GM18508 (cell line): ENCODE measurements at regions not wholly inside any gene's neighbourhood (a gene's known extent, or its start where the extent isn't known, plus 50 kb on each side); places are given as distances from the start of the nearest gene placed in this dataset.
A peak's percentile ranks its signal among the peaks of the same experiment; 100 is the strongest.

Experiments
- ATAC-seq: cut with Tn5 transposase; IDR thresholded peaks from one replicate; pipeline ENCODE4 v1.9.1; 2021; ENCODE audit warnings: moderate number of reproducible peaks; ENCODE audit not compliant: insufficient read depth, unreplicated experiment

- ATAC-seq = no peak
Observed at GRCh38 chr18:70506511-70506910, 217.7 kb downstream of the SOCS6 start.

- no peak for ATAC-seq
Observed at GRCh38 chr18:70503060-70503459, 214.2 kb downstream of the SOCS6 start.

- ATAC-seq = no peak
Observed at GRCh38 chr18:70501358-70501757, 212.5 kb downstream of the SOCS6 start.

GRCh38 chr18:70500748-70501147 is 211.9 kb downstream of the SOCS6 start:
- ATAC-seq = no peak

- no peak for ATAC-seq
Observed at GRCh38 chr18:70499218-70499691, 210.4 kb downstream of the SOCS6 start.

- no peak for ATAC-seq
Observed at GRCh38 chr18:70496353-70497294, 207.8 kb downstream of the SOCS6 start.

GRCh38 chr18:70494524-70494923 is 205.7 kb downstream of the SOCS6 start:
- no peak for ATAC-seq

GRCh38 chr18:70493461-70493860 is 204.6 kb downstream of the SOCS6 start:
- ATAC-seq = no peak

GRCh38 chr18:70491734-70492348 is 203.0 kb downstream of the SOCS6 start:
- peak; percentile 90 for ATAC-seq

- no peak for ATAC-seq
Observed at GRCh38 chr18:70489986-70490933, 201.4 kb downstream of the SOCS6 start.

- ATAC-seq = no peak
Observed at GRCh38 chr18:70489571-70489970, 200.7 kb downstream of the SOCS6 start.

- no peak for ATAC-seq
Observed at GRCh38 chr18:70469916-70470315, 181.1 kb downstream of the SOCS6 start.

- no peak for ATAC-seq
Observed at GRCh38 chr18:70468861-70469547, 180.2 kb downstream of the SOCS6 start.

GRCh38 chr18:70464343-70465114 is 175.7 kb downstream of the SOCS6 start:
- ATAC-seq = no peak

- ATAC-seq = no peak
Observed at GRCh38 chr18:70463085-70463484, 174.2 kb downstream of the SOCS6 start.

- ATAC-seq = no peak
Observed at GRCh38 chr18:70462078-70462439, 173.2 kb downstream of the SOCS6 start.

GRCh38 chr18:70461323-70462077 is 172.7 kb downstream of the SOCS6 start:
- no peak for ATAC-seq

GRCh38 chr18:70459731-70460130 is 170.9 kb downstream of the SOCS6 start:
- ATAC-seq = no peak
